ENCODE measurements at regions not wholly inside any gene's neighbourhood (a gene's known extent, or its start where the extent isn't known, plus 50 kb on each side); places are given as distances from the start of the nearest gene placed in this dataset.

GRCh38 chr7:113730309-113730955, 188.4 kb downstream of the PPP1R3A start:
- CTCF ChIA-PET = no interaction called here
- POLR2A ChIA-PET (ENCODE audit: low non-redundant PET) = no interaction called here
- no peak overlapping the region for H3K27ac ChIP-seq
- no peak for DNase-seq (ENCODE audit: low spot score)
- no peak for TF ChIP-seq CTCF (conservative IDR thresholded peaks at IDR 0.05; ENCODE audit: low read depth)

- no peak for DNase-seq (ENCODE audit: low spot score)
- ChIA-PET POLR2A (ENCODE audit: low non-redundant PET) (no interaction called here), CTCF (interaction anchor here (0.6 kb wide), 1 partner anchor 1860 kb away, joined by 3 read pairs; no protein-coding TSS in a partner anchor)
- no peak overlapping the region for H3K27ac ChIP-seq
- TF ChIP-seq CTCF (conservative IDR thresholded peaks at IDR 0.05; ENCODE audit: low read depth) = no peak
Measured at GRCh38 chr7:113727486-113727885, 191.3 kb downstream of the PPP1R3A start.

- no peak for TF ChIP-seq CTCF (conservative IDR thresholded peaks at IDR 0.05; ENCODE audit: low read depth)
- POLR2A ChIA-PET (ENCODE audit: low non-redundant PET) = no interaction called here
- H3K27ac ChIP-seq = no peak overlapping the region
- DNase-seq (ENCODE audit: low spot score) = no peak
- CTCF ChIA-PET = no interaction called here
Measured at GRCh38 chr7:113722006-113722405, 196.8 kb downstream of the PPP1R3A start.

GRCh38 chr7:113717739-113718138, 201.1 kb downstream of the PPP1R3A start:
- POLR2A ChIA-PET (ENCODE audit: low non-redundant PET) = no interaction called here
- no peak for DNase-seq (ENCODE audit: low spot score)
- TF ChIP-seq CTCF (conservative IDR thresholded peaks at IDR 0.05; ENCODE audit: low read depth) = no peak
- H3K27ac ChIP-seq = no peak overlapping the region
- CTCF ChIA-PET = no interaction called here

GRCh38 chr7:113715981-113716856, 202.6 kb downstream of the PPP1R3A start:
- DNase-seq (ENCODE audit: low spot score) = no peak
- no peak overlapping the region for H3K27ac ChIP-seq
- CTCF ChIA-PET = interaction anchor here (0.6 kb wide), 1 partner anchor 596 kb away, joined by 4 read pairs; no protein-coding TSS in a partner anchor
- no peak for TF ChIP-seq CTCF (conservative IDR thresholded peaks at IDR 0.05; ENCODE audit: low read depth)
- POLR2A ChIA-PET (ENCODE audit: low non-redundant PET) = no interaction called here

GRCh38 chr7:113715262-113715661, 203.5 kb downstream of the PPP1R3A start:
- ChIA-PET CTCF (no interaction called here), POLR2A (ENCODE audit: low non-redundant PET) (no interaction called here)
- DNase-seq (ENCODE audit: low spot score) = no peak
- no peak overlapping the region for H3K27ac ChIP-seq
- TF ChIP-seq CTCF (conservative IDR thresholded peaks at IDR 0.05; ENCODE audit: low read depth) = no peak

Data from RWPE1 (cell line).